HEK293 (cell line): ENCODE measurements at regions not wholly inside any gene's neighbourhood (a gene's known extent, or its start where the extent isn't known, plus 50 kb on each side); places are given as distances from the start of the nearest gene placed in this dataset.

Experiments
- CTCF ChIA-PET: fragments of 350-600 bp; formaldehyde crosslinking; extraction: SDS; loops from one replicate; lab custom pipeline; 2021; ENCODE audit warnings: antibody characterized with exemption; lab: Yijun Ruan, JAX
- POLR2A ChIA-PET: fragments of 300-600 bp; formaldehyde crosslinking; extraction: SDS; loops from one replicate; lab custom pipeline; 2020; ENCODE audit warnings: antibody characterized with exemption, inconsistent platforms; lab: Yijun Ruan, JAX
- H3K27ac ChIP-seq: fragments of 200-500 bp; sonication (Bioruptor generic); 2 replicates; pipeline ENCODE4 v1.5.1; 2014; ENCODE audit warnings: low read depth, low read length, control low read depth, inconsistent platforms; ENCODE audit errors: extremely low read depth
- H3K36me3 ChIP-seq, 2 experiments: fragments of 200-500 bp in 1 of 2; sonication (Bioruptor generic) in 1 of 2; 1 replicate in 1 of 2; 2 replicates in 1 of 2; pipeline ENCODE4 v1.5.1; 2014 to 2017; ENCODE audit warnings: inconsistent platforms in 2 of 2, low read length in 2 of 2; ENCODE audit not compliant: control insufficient read depth in 2 of 2, insufficient read depth in 1 of 2
- H3K4me1 ChIP-seq: fragments of 200-500 bp; sonication (Bioruptor generic); 2 replicates; pipeline ENCODE4 v1.5.1; 2014; ENCODE audit warnings: mild to moderate bottlenecking, low read length, inconsistent platforms; ENCODE audit not compliant: control insufficient read depth, insufficient read depth
- H3K4me3 ChIP-seq: 2 replicates; pipeline ENCODE4 v1.5.1; 2011; ENCODE audit warnings: low read depth, mild to moderate bottlenecking, control low read depth, low read length, moderate library complexity
- H3K9me3 ChIP-seq: fragments of 200-500 bp; sonication (Bioruptor generic); 2 replicates; pipeline ENCODE4 v1.5.1; 2014; ENCODE audit warnings: low read depth, low read length, inconsistent platforms; ENCODE audit not compliant: control insufficient read depth, insufficient read depth
- MYNN ChIP-seq: fragments of 450-650 bp; formaldehyde crosslinking; IDR thresholded peaks from 2 replicates; pipeline ENCODE4 v1.5.1; 2016; ENCODE audit warnings: missing biosample characterization, missing genetic modification characterization, borderline replicate concordance
- PATZ1 ChIP-seq: fragments of 450-650 bp; formaldehyde crosslinking; IDR thresholded peaks from 2 replicates; pipeline ENCODE4 v1.5.1; 2016; ENCODE audit warnings: missing biosample characterization, missing genetic modification characterization
- RBAK ChIP-seq: fragments of 450-650 bp; formaldehyde crosslinking; IDR thresholded peaks from 2 replicates; pipeline ENCODE4 v1.5.1; 2016; ENCODE audit warnings: missing biosample characterization, missing genetic modification characterization
- TSHZ1 ChIP-seq: fragments of 450-650 bp; formaldehyde crosslinking; IDR thresholded peaks from 2 replicates; pipeline ENCODE4 v1.5.1; 2016; ENCODE audit warnings: missing biosample characterization, missing genetic modification characterization, borderline replicate concordance
- YY1 ChIP-seq: fragments of 450-650 bp; formaldehyde crosslinking; IDR thresholded peaks from 2 replicates; pipeline ENCODE4 v1.5.1; 2018; ENCODE audit warnings: missing biosample characterization, missing genetic modification characterization
- ZBTB7A ChIP-seq: fragments of 450-650 bp; formaldehyde crosslinking; IDR thresholded peaks from 2 replicates; pipeline ENCODE4 v1.5.1; 2016; ENCODE audit warnings: low read depth, missing biosample characterization, missing genetic modification characterization
- ZFP41 ChIP-seq: fragments of 450-650 bp; formaldehyde crosslinking; IDR thresholded peaks from 2 replicates; pipeline ENCODE4 v1.5.1; 2016; ENCODE audit warnings: missing biosample characterization, missing genetic modification characterization, borderline replicate concordance
- ZNF16 ChIP-seq: fragments of 450-650 bp; formaldehyde crosslinking; IDR thresholded peaks from 2 replicates; pipeline ENCODE4 v1.5.1; 2016; ENCODE audit warnings: low read depth, missing biosample characterization, missing genetic modification characterization
- ZNF169 ChIP-seq: fragments of 450-650 bp; formaldehyde crosslinking; IDR thresholded peaks from 2 replicates; pipeline ENCODE4 v1.5.1; 2016; ENCODE audit warnings: missing biosample characterization, missing genetic modification characterization
- ZNF221 ChIP-seq: fragments of 450-650 bp; formaldehyde crosslinking; IDR thresholded peaks from 2 replicates; pipeline ENCODE4 v1.5.1; 2017; ENCODE audit warnings: missing biosample characterization, missing genetic modification characterization, borderline replicate concordance
- ZNF223 ChIP-seq: fragments of 450-650 bp; formaldehyde crosslinking; IDR thresholded peaks from 2 replicates; pipeline ENCODE4 v1.5.1; 2016; ENCODE audit warnings: missing biosample characterization, missing genetic modification characterization
- ZNF280C ChIP-seq: fragments of 450-650 bp; formaldehyde crosslinking; IDR thresholded peaks from 2 replicates; pipeline ENCODE4 v1.5.1; 2016; ENCODE audit warnings: missing biosample characterization, missing genetic modification characterization
- ZNF37A ChIP-seq: fragments of 450-650 bp; IDR thresholded peaks from 2 replicates; pipeline ENCODE4 v1.5.1; 2018; ENCODE audit warnings: missing biosample characterization, missing genetic modification characterization
- ZNF514 ChIP-seq: fragments of 450-650 bp; formaldehyde crosslinking; IDR thresholded peaks from 2 replicates; pipeline ENCODE4 v1.5.1; 2016; ENCODE audit warnings: missing biosample characterization, missing genetic modification characterization
- ZNF549 ChIP-seq: fragments of 450-650 bp; IDR thresholded peaks from 2 replicates; pipeline ENCODE4 v1.5.1; 2018; ENCODE audit warnings: missing biosample characterization, missing genetic modification characterization, mild to moderate bottlenecking, inconsistent platforms, moderate library complexity
- ZNF626 ChIP-seq: fragments of 450-650 bp; sonication (Bioruptor Pico); formaldehyde crosslinking; IDR thresholded peaks from 2 replicates; pipeline ENCODE4 v1.5.1; 2018; ENCODE audit warnings: missing biosample characterization, missing genetic modification characterization, inconsistent platforms
- ZNF658 ChIP-seq: fragments of 450-650 bp; formaldehyde crosslinking; IDR thresholded peaks from 2 replicates; pipeline ENCODE4; 2016; ENCODE audit warnings: missing biosample characterization, missing genetic modification characterization
- ZNF660 ChIP-seq: fragments of 450-650 bp; IDR thresholded peaks from 2 replicates; pipeline ENCODE4 v1.5.1; 2018; ENCODE audit warnings: missing biosample characterization, mild to moderate bottlenecking, missing genetic modification characterization
- ZNF747 ChIP-seq: fragments of 450-650 bp; formaldehyde crosslinking; IDR thresholded peaks from 2 replicates; pipeline ENCODE4 v1.5.1; 2016; ENCODE audit warnings: missing biosample characterization, missing genetic modification characterization

DNA sequence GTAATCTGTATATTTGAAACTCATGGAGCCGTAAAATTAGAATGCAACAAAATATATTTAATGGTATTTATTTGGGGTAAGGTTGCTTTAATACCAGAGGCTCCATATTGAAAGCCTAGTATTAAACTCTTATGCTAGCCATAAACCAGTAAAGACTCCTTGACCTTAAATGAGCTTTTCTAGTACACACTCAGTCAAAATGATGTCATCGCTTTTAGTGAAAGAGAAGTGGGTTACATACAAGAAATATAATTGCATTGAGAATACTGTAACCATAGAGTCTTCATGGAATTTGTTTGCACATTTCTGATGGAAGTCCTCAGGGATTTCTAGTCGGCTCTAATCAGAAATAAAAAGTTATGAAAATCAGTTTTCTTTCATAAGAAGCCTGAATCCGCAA is 757.6 kb downstream of the GBE1 start (continued):
- no peak for TF ChIP-seq ZNF514 (tag by site-specific recombination)

DNA sequence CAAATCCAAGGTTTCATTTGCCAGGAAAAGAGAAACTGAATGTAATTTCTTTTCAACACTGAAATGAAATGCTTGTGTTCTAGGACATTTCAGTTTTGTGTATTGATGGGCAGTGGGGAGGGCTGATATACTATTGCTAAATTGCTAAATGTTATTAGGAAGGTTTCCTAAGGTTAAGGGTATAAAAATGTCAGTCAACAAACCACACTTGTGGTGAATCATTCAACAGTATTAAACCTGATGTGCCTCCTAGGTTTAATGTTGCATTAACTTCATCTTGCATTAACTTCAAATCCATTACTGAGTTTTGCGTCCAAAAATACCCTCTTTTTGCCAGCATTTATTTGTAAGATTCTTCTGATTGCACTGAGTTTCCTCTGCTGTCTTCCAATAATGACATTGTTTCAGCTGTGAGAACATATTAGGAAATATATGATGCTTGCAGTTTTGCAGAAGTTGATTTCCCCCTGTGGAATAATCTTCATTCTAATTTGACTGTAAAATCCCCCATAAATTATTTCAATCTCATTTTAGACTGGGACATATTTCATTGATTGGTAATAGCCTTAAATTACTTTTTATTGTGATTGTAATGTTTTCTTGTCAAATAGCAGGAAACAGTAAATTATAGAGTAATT is 758.3 kb downstream of the GBE1 start:
- ChIA-PET CTCF (no interaction called here), POLR2A (no interaction called here)
- TF ChIP-seq ZFP41 (no peak), PATZ1 (tag by site-specific recombination) (no peak), ZNF660 (tag by site-specific recombination) (no peak)
- Histone ChIP-seq H3K4me3 (no peak overlapping the region), H3K27ac (no peak overlapping the region), H3K9me3 (no peaks in the 10 kb centered on the region), H3K36me3 (no peaks in the 10 kb centered on the region), H3K4me1 (no peaks in the 10 kb centered on the region)

- no peak overlapping the region for H3K27ac ChIP-seq
- no peaks in the 10 kb centered on the region for H3K9me3 ChIP-seq
- no peak for TF ChIP-seq YY1 (tag by site-specific recombination)
- TF ChIP-seq RBAK (tag by site-specific recombination), result no peak
- no peak for TF ChIP-seq MYNN (tag by site-specific recombination)
- TF ChIP-seq ZNF280C (tag by site-specific recombination), result no peak
- no peak for TF ChIP-seq TSHZ1 (tag by site-specific recombination)
- no peaks in the 10 kb centered on the region for H3K36me3 ChIP-seq
- no peak overlapping the region for H3K4me3 ChIP-seq
- ChIA-PET CTCF (interaction anchor here (0.5 kb wide), 1 partner anchor 789 kb away, joined by 3 read pairs; no protein-coding TSS in a partner anchor), POLR2A (no interaction called here)
- no peaks in the 10 kb centered on the region for H3K4me1 ChIP-seq
Observed at GRCh38 chr3:80999481-80999880, 762.0 kb downstream of the GBE1 start.

DNA sequence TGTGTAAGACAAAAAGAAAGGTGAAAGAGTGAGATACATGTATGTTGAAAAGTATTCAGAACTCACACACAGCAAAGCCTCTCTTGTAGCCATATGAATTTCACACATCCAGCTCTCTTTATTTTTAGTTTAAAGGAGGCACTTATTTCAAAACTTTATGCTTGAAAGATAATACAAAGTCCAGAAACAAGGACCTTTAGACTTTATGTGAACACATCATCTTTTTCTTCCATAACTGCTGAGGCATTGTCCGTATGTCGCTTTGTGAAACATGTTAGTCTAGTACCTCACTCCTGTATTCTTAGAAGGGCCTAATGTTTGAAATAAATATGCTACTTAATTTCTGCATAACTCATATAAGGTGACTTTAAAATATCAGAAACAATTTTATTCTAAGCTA is 763.4 kb downstream of the GBE1 start:
- CTCF ChIA-PET, result no interaction called here
- H3K27ac ChIP-seq, result no peak overlapping the region
- no peak overlapping the region for H3K4me3 ChIP-seq
- H3K4me1 ChIP-seq, result no peaks in the 10 kb centered on the region
- H3K9me3 ChIP-seq, result no peaks in the 10 kb centered on the region
- POLR2A ChIA-PET, result no interaction called here
- no peaks in the 10 kb centered on the region for H3K36me3 ChIP-seq
- TF ChIP-seq ZNF221 (tag by site-specific recombination) (no peak), ZNF223 (tag by site-specific recombination) (no peak), ZNF658 (no peak), ZNF37A (tag by site-specific recombination) (no peak), ZNF549 (no peak), PATZ1 (tag by site-specific recombination) (no peak), ZNF747 (no peak), ZNF169 (tag by site-specific recombination) (no peak), ZNF16 (tag by site-specific recombination) (no peak), ZBTB7A (tag by site-specific recombination) (no peak), ZNF626 (no peak)
